ENCODE measurements at regions not wholly inside any gene's neighbourhood (a gene's known extent, or its start where the extent isn't known, plus 50 kb on each side); places are given as distances from the start of the nearest gene placed in this dataset.

GRCh38 chr9:25421560-25421959 is 256.7 kb downstream of the TUSC1 start (continued):
- TF ChIP-seq ZBTB49 (CRISPR knock-in tag; IDR thresholded peaks at IDR 0.05; ENCODE audit: borderline replicate concordance) (no peak), CEBPZ (IDR thresholded peaks at IDR 0.05; ENCODE audit: low read length) (no peak)

GRCh38 chr9:25418974-25419373 is 259.3 kb downstream of the TUSC1 start:
- POLR2A ChIA-PET, result no interaction called here
- Histone ChIP-seq H3K27ac (ENCODE audit: extremely low read length, insufficient read depth, low read length) (no peak overlapping the region), H3K4me2 (ENCODE audit: low read depth, low read length) (no peak overlapping the region), H3K79me2 (ENCODE audit: insufficient read depth, low read length) (no peaks in the 10 kb centered on the region), H4K20me1 (ENCODE audit: insufficient read depth, low read length) (no peaks in the 10 kb centered on the region), H2AFZ (ENCODE audit: low read length) (no peak overlapping the region), H3K36me3 (replicated peaks in 1 of 2; ENCODE audit: control insufficient read depth in 1 of 2, insufficient read depth in 2 of 2, low read length in 2 of 2) (no peaks in the 10 kb centered on the region), H3K4me3 (replicated peaks in 1 of 3; ENCODE audit: insufficient read depth in 1 of 3, low read depth in 2 of 3, low read length in 3 of 3) (no peak overlapping the region), H3K27me3 (ENCODE audit: control insufficient read depth in 1 of 2, insufficient read depth in 2 of 2, low read length in 2 of 2) (no peaks in the 10 kb centered on the region), H3K9me3 (ENCODE audit: low read length) (peaks cover 72% of the 10 kb centered on the region), H3K9ac (ENCODE audit: insufficient read depth, low read depth, low read length) (no peak overlapping the region), H3K4me1 (ENCODE audit: insufficient read depth, low read length) (no peaks in the 10 kb centered on the region)
- in situ Hi-C loops (cut with HindIII; ENCODE audit: extremely low pct_ligation_motif_present, low pct_unique_long_range_greater_than_20kb) (no loop called here), intact Hi-C loops (cut with micrococcal nuclease; ENCODE audit: unreplicated experiment) (no loop called here)
- FAIRE-seq (no peak), DNase-seq (ENCODE audit: low spot score) (no peak), ATAC-seq (no peak)
- CTCF ChIA-PET (ENCODE audit: low intra/inter-chr PET ratio, low total read pairs), result no interaction called here
- BruUV-seq (replicated peaks), result no TSS peak
- TF ChIP-seq TCF12 (IDR thresholded peaks at IDR 0.05), result no peak
- TF ChIP-seq TCF12 (CRISPR knock-in tag; IDR thresholded peaks at IDR 0.05), result no peak
- no peak for TF ChIP-seq ZNF704 (CRISPR knock-in tag; IDR thresholded peaks at IDR 0.05; ENCODE audit: borderline replicate concordance)
- no peak for TF ChIP-seq AGO1 (IDR thresholded peaks at IDR 0.05; ENCODE audit: low read depth, low read length, poor library complexity, severe bottlenecking)
- no peak for TF ChIP-seq BCL6 (CRISPR knock-in tag; IDR thresholded peaks at IDR 0.05)
- no peak for TF ChIP-seq SNAPC5 (CRISPR knock-in tag; IDR thresholded peaks at IDR 0.05; ENCODE audit: borderline replicate concordance)
- no peak for TF ChIP-seq MTERF4 (CRISPR knock-in tag; IDR thresholded peaks at IDR 0.05)
- no peak for TF ChIP-seq REL (CRISPR knock-in tag; conservative IDR thresholded peaks at IDR 0.05)
- TF ChIP-seq E2F5 (CRISPR knock-in tag; conservative IDR thresholded peaks at IDR 0.05), result no peak
- no peak for TF ChIP-seq GABPA (IDR thresholded peaks at IDR 0.05; ENCODE audit: low read depth, low read length)
- no peak for TF ChIP-seq GABPA (CRISPR knock-in tag; IDR thresholded peaks at IDR 0.05; ENCODE audit: low read depth)

Data from HepG2 (cell line).